Ovary (tissue), 7 donors: ENCODE measurements at regions not wholly inside any gene's neighbourhood (a gene's known extent, or its start where the extent isn't known, plus 50 kb on each side); places are given as distances from the start of the nearest gene placed in this dataset.
"Not testable (repeated sequence)": the region's sequence is repeated elsewhere in the genome, so short reads cannot be mapped to it uniquely, and the experiment has no call there.

Experiments
- DNase-seq, 5 donors: peaks; one replicate each; pipeline ENCODE4 v3.0.0-alpha.2; 2019 to 2020
- H3K27ac ChIP-seq, 2 donors: fragments of 200-600 bp; one replicate each; pipeline versions ENCODE4 v1.5.1 to v1.8.0; 2019 to 2022
- H3K27me3 ChIP-seq: fragments of 200-600 bp; one replicate; pipeline ENCODE4 v1.8.0; 2022
- H3K36me3 ChIP-seq: fragments of 200-600 bp; sonication (generic); one replicate; pipeline ENCODE4 v1.5.1; 2019
- H3K4me1 ChIP-seq: one replicate; pipeline ENCODE4 v1.8.1; 2013; ENCODE audit warnings: mild to moderate bottlenecking, moderate library complexity; ENCODE audit not compliant: insufficient read depth
- H3K4me3 ChIP-seq: fragments of 200-600 bp; sonication (generic); one replicate; pipeline ENCODE4 v1.5.1; 2017
- H3K9me3 ChIP-seq, 2 donors: fragments of 200-600 bp in 1 of 2; sonication (generic) in 1 of 2; one replicate each; pipeline versions ENCODE4 v1.5.1 to v1.8.1; 2013 to 2019; ENCODE audit warnings: mild to moderate bottlenecking in 1 of 2, moderate library complexity in 1 of 2
- CTCF ChIP-seq, 3 donors: fragments of 450-650 bp in 2 of 3; fragments of 200-600 bp in 1 of 3; IDR thresholded peaks; one replicate each; pipeline versions ENCODE4 v1.5.1 to v1.8.0; 2016 to 2022; ENCODE audit warnings: antibody characterized with exemption in 3 of 3, mild to moderate bottlenecking in 1 of 3
- EP300 ChIP-seq: sonication (generic); formaldehyde crosslinking; IDR thresholded peaks from one replicate; pipeline ENCODE4 v1.6.1; 2017; ENCODE audit warnings: antibody characterized with exemption
- POLR2A ChIP-seq: fragments of 450-650 bp; IDR thresholded peaks from one replicate; pipeline ENCODE4 v1.6.1; 2017; ENCODE audit warnings: antibody characterized with exemption, mild to moderate bottlenecking, moderate library complexity
- WGBS, 3 donors: extraction: QIAGEN DNeasy Blood & Tissue Kit in 1 of 3; methylation state at CpG; one replicate each; pipeline versions ENCODE4 v1.1.5 to v1.1.7; 2013 to 2017; 5-methylcytosine and 5-hydroxymethylcytosine counted together
- intact Hi-C, 4 donors: fragments of 100-400 bp; cut with DNase I; formaldehyde crosslinking; loops; one replicate each; pipeline versions ENCODE4 v1.11.0 to v1.15.1; 2022 to 2023
- donor health status: DM: no; HTN: no; CAD: no; lungs with moderate emphysema.
- donor health status: DM: no; HTN: no; CAD: no.
- donor health status: Bipolar disorder and iron deficiency.
- donor health status: DM: no; HTN: no; CAD: no.
- donor health status: DM: yes; HTN: yes; CAD: no.

DNA sequence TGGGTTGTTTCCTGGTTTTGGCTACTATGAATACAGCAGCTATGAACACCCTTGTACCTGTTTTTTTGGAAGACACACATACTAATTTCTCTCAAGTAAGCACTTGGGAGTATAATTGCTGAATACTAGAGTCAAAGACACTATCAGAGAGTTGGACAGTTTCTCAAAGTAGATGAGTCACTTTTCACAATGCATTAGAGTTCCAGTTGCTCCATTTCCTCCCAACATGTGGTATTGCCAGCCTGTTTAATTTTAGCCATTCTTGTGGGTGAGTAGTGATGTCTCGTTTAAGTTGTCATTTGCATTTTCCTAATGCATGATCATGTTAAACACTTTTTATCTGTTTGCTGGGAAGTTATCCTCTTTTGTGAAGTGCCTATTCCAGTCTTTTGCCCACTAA, 81.6 kb upstream of the GDNF start:
- 93 to 97% (median 94%) methylated on average over 1 of the region's 1 CpG for WGBS, 3 donors
- Histone ChIP-seq H3K4me1 (peaks cover 2% of the 10 kb centered on the region), H3K36me3 (no peaks in the 10 kb centered on the region), H3K27me3 (no peaks in the 10 kb centered on the region), H3K4me3 (no peak overlapping the region), H3K9me3 (no peaks in the 10 kb centered on the region), H3K27ac (no peak overlapping the region)
- no peak for DNase-seq
- intact Hi-C loops = no loop called here
- TF ChIP-seq EP300 (no peak), POLR2A (no peak), CTCF (IDR thresholded peaks at IDR 0.05) (no peak)

DNA sequence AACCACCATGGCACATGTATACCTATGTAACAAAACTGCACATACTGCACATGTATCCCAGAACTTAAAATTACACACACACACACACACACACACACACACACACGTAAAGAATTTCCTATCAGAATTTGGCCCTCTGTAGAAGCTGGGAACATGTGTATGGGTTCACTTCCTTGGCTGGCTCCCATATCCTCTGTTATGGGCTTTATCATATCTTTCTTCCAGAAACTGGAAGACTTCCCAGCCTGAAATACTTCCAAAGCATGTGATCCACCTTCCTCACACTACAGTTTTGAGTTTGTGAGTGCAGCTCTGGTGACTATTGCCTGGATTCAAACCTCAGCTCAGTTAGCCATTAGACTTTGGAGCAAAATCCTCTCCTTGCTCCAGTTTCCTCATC, 78.6 kb upstream of the GDNF start:
- intact Hi-C loops = no loop called here
- no peaks in the 10 kb centered on the region for H3K27me3 ChIP-seq
- H3K4me1 ChIP-seq = peaks cover 4% of the 10 kb centered on the region
- no peak for TF ChIP-seq CTCF (IDR thresholded peaks at IDR 0.05)
- no peak for TF ChIP-seq POLR2A
- TF ChIP-seq EP300 = no peak
- no peaks in the 10 kb centered on the region for H3K9me3 ChIP-seq
- H3K4me3 ChIP-seq = no peak overlapping the region
- peak in 4 of 5 donors; percentile 26 to 59 (median 39) for DNase-seq
- WGBS, 3 donors = 0 to 5% (median 3%) methylated on average over 1 of the region's 1 CpG
- H3K27ac ChIP-seq = no peak overlapping the region
- H3K36me3 ChIP-seq = no peaks in the 10 kb centered on the region

DNA sequence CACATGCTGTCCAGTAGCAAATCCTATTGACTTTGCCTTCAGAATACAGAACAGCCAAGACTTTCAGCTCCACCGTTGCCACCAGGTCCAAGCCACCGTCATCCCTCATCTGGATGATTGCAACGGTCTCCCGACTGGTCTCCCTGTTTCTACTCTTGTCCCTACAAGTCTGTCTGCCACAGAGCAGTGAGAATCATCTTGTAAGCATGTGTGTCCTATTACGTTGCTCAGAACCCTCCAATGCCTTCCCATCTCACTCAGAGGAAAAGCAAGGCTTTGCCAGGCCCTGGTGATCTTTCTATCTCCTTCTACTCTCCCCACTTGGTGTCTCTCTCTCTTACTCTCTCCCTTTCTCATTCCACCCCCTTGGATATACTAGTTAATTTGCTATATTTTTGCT, 76.7 kb upstream of the GDNF start:
- Histone ChIP-seq H3K9me3 (no peaks in the 10 kb centered on the region), H3K27ac (no peak overlapping the region), H3K4me1 (peaks cover 6% of the 10 kb centered on the region), H3K36me3 (no peaks in the 10 kb centered on the region), H3K4me3 (no peak overlapping the region), H3K27me3 (no peaks in the 10 kb centered on the region)
- intact Hi-C loops = no loop called here
- TF ChIP-seq POLR2A = no peak
- no peak for TF ChIP-seq CTCF (IDR thresholded peaks at IDR 0.05)
- TF ChIP-seq EP300 = no peak
- 89 to 99% (median 94%) methylated on average over 5 of the region's 5 CpGs for WGBS, 3 donors
- no peak for DNase-seq

GRCh38 chr5:37915097-37915736, 75.4 kb upstream of the GDNF start:
- peaks cover 6% of the 10 kb centered on the region for H3K4me1 ChIP-seq
- H3K27ac ChIP-seq = no peak overlapping the region
- H3K36me3 ChIP-seq = no peaks in the 10 kb centered on the region
- H3K4me3 ChIP-seq = no peak overlapping the region
- H3K9me3 ChIP-seq = no peaks in the 10 kb centered on the region
- H3K27me3 ChIP-seq = no peaks in the 10 kb centered on the region
- no peak for TF ChIP-seq POLR2A
- TF ChIP-seq CTCF (IDR thresholded peaks at IDR 0.05) = no peak
- no peak for TF ChIP-seq EP300
- intact Hi-C loops = no loop called here
- no peak for DNase-seq
- 90 to 94% (median 91%) methylated on average over 4 of the region's 4 CpGs for WGBS, 3 donors

- intact Hi-C loops, H3K9me3 ChIP-seq, H3K36me3 ChIP-seq, H3K4me1 ChIP-seq, H3K27ac ChIP-seq, H3K27me3 ChIP-seq, H3K4me3 ChIP-seq, DNase-seq: not testable (repeated sequence)
- WGBS, 3 donors = 73 to 76% (median 73%) methylated on average over 4 to 5 of the region's 5 CpGs
Observed at GRCh38 chr5:37909610-37910266, 69.9 kb upstream of the GDNF start.
